MM.1S (cell line): ENCODE measurements at regions not wholly inside any gene's neighbourhood (a gene's known extent, or its start where the extent isn't known, plus 50 kb on each side); places are given as distances from the start of the nearest gene placed in this dataset.

Source experiments
- EZH2phosphoT487 ChIP-seq: fragments of 300-600 bp; sonication (generic); IDR thresholded peaks from 2 replicates; pipeline ENCODE4 v1.6.1; 2018; ENCODE audit warnings: antibody characterized with exemption, low read length
- TF ChIP-seq, protein P1 (sequence below): fragments of 300-600 bp; sonication (generic); IDR thresholded peaks from 2 replicates; pipeline ENCODE4 v1.5.1; 2016; ENCODE audit warnings: antibody characterized with exemption, low read length, mixed read lengths

DNA sequence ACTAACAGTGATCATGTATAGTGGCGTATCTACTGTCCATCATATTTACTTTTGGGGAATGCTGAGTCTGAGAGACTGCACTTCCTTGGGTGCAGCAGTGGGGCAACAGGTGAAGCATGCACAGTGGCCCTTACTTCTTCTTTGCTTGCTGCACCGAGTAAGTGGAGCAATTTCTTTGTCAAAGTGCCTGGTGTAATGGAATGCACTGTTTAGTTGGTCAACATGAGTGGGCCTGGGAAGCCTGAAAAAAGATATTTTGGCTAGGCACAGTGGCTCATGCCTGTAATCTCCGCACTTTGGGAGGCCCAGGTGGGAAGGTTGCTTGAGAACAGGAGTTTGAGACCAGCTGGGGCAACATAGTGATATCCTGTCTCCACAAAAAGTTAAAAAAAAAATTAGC is 94.9 kb downstream of the OLFM4 start:
- TF ChIP-seq EZH2phosphoT487: no peak
- TF ChIP-seq, protein P1, sequence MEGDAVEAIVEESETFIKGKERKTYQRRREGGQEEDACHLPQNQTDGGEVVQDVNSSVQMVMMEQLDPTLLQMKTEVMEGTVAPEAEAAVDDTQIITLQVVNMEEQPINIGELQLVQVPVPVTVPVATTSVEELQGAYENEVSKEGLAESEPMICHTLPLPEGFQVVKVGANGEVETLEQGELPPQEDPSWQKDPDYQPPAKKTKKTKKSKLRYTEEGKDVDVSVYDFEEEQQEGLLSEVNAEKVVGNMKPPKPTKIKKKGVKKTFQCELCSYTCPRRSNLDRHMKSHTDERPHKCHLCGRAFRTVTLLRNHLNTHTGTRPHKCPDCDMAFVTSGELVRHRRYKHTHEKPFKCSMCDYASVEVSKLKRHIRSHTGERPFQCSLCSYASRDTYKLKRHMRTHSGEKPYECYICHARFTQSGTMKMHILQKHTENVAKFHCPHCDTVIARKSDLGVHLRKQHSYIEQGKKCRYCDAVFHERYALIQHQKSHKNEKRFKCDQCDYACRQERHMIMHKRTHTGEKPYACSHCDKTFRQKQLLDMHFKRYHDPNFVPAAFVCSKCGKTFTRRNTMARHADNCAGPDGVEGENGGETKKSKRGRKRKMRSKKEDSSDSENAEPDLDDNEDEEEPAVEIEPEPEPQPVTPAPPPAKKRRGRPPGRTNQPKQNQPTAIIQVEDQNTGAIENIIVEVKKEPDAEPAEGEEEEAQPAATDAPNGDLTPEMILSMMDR: no peak
